GM23338 (cell line): ENCODE measurements at regions not wholly inside any gene's neighbourhood (a gene's known extent, or its start where the extent isn't known, plus 50 kb on each side); places are given as distances from the start of the nearest gene placed in this dataset.
"Not testable (repeated sequence)": the region's sequence is repeated elsewhere in the genome, so short reads cannot be mapped to it uniquely, and the experiment has no call there.

Experiments
- CREB1 ChIP-seq: fragments of 250-450 bp; sonication (Bioruptor Pico); IDR thresholded peaks from 2 replicates; pipeline ENCODE4 v1.5.0; 2020; ENCODE audit warnings: low read depth, mild to moderate bottlenecking, moderate library complexity
- CTCF ChIP-seq, 2 experiments: fragments of 200-600 bp in 1 of 2; sonication (generic) in 1 of 2; conservative IDR thresholded peaks; 2 replicates each; pipeline versions ENCODE4 v1.5.1 to v1.6.1; 2016 to 2017; ENCODE audit warnings: antibody characterized with exemption in 2 of 2, low read depth in 2 of 2, mild to moderate bottlenecking in 2 of 2, moderate library complexity in 1 of 2
- EZH2 ChIP-seq: fragments of 200-600 bp; sonication (generic); IDR thresholded peaks from one replicate; pipeline ENCODE4 v1.8.0; 2017; ENCODE audit warnings: antibody characterized with exemption, mild to moderate bottlenecking, low read depth; ENCODE audit not compliant: unreplicated experiment
- EZH2phosphoT487 ChIP-seq: fragments of 200-600 bp; sonication (generic); IDR thresholded peaks from one replicate; pipeline ENCODE4 v1.8.1; 2018; ENCODE audit warnings: antibody characterized with exemption; ENCODE audit not compliant: unreplicated experiment
- POLR2AphosphoS5 ChIP-seq: IDR thresholded peaks from 2 replicates; pipeline ENCODE4 v1.6.1; 2016; ENCODE audit warnings: antibody characterized with exemption, low read depth
- REST ChIP-seq: IDR thresholded peaks from one replicate; pipeline ENCODE4 v1.6.1; 2018; ENCODE audit warnings: antibody characterized with exemption; ENCODE audit not compliant: unreplicated experiment
- STAT1 ChIP-seq: IDR thresholded peaks from one replicate; pipeline ENCODE4 v1.6.1; 2016; ENCODE audit warnings: antibody characterized with exemption; ENCODE audit not compliant: unreplicated experiment
- ZNF331 ChIP-seq: fragments of 250-450 bp; sonication (Bioruptor Pico); IDR thresholded peaks from 2 replicates; pipeline ENCODE4 v1.5.0; 2020; ENCODE audit warnings: low read depth, mild to moderate bottlenecking, moderate library complexity
- ZNF462 ChIP-seq: fragments of 250-450 bp; sonication (Bioruptor Pico); IDR thresholded peaks from 2 replicates; pipeline ENCODE4 v1.5.0; 2020; ENCODE audit warnings: mild to moderate bottlenecking, moderate library complexity

- not testable (repeated sequence) for TF ChIP-seq POLR2AphosphoS5; REST; CTCF (conservative IDR thresholded peaks at IDR 0.05; ENCODE audit: low read depth in 2 of 2); EZH2; EZH2phosphoT487; ZNF331 (CRISPR knock-in tag); ZNF462; CREB1; STAT1
Observed at GRCh38 chr10:33049963-33050920, 92.2 kb upstream of the ITGB1 start.
